GM21423 (cell line): ENCODE measurements at regions not wholly inside any gene's neighbourhood (a gene's known extent, or its start where the extent isn't known, plus 50 kb on each side); places are given as distances from the start of the nearest gene placed in this dataset.
"Not testable (repeated sequence)": the region's sequence is repeated elsewhere in the genome, so short reads cannot be mapped to it uniquely, and the experiment has no call there.

ENCODE experiments used
- ATAC-seq: cut with Tn5 transposase; IDR thresholded peaks from one replicate; pipeline ENCODE4 v1.9.1; 2021; ENCODE audit warnings: mild to moderate bottlenecking, moderate library complexity; ENCODE audit not compliant: unreplicated experiment

- no peak for ATAC-seq
Observed at GRCh38 chrX:129086802-129087201, 436.5 kb downstream of the SMARCA1 start.

GRCh38 chrX:129084291-129084690, 439.0 kb downstream of the SMARCA1 start:
- not testable (repeated sequence) for ATAC-seq

- ATAC-seq, result no peak
Observed at GRCh38 chrX:129077424-129078170, 445.7 kb downstream of the SMARCA1 start.

GRCh38 chrX:129071390-129071789, 451.9 kb downstream of the SMARCA1 start:
- ATAC-seq, result no peak

DNA sequence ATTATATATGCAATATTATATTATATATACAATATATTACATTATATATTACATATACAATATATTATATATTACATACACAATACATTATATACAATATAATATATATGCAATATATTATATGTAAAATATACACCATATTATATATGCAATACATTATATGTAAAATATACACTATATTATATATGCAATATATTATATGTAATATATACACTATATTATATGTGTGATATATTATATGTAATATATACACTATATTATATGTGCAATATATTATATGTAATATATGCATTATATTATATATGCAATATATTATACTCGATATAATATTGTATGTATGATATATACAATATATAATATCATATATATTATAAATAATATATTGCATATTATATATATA, 457.4 kb downstream of the SMARCA1 start:
- ATAC-seq, result no peak

DNA sequence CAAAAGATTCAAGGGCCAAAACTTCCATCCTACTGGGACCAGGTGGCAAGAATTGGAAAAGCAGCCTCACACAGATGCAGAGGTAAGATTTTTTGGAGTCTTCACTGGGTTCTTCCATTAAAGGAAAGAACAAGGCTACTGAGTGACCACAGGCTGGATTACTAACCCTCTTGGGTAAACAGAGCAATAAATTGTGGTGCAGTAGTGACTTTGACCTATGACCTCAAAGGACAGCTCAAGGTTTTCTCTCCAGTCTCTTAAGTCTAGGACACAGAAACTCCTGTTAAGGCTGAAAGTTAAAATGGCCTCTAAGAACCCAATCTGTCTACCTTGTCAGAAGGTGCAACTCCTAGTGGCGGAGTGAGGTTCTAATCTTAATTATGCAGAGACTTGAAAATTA, 464.9 kb downstream of the SMARCA1 start:
- ATAC-seq, result no peak

- no peak for ATAC-seq
Observed at GRCh38 chrX:129043138-129043537, 480.2 kb downstream of the SMARCA1 start.

DNA sequence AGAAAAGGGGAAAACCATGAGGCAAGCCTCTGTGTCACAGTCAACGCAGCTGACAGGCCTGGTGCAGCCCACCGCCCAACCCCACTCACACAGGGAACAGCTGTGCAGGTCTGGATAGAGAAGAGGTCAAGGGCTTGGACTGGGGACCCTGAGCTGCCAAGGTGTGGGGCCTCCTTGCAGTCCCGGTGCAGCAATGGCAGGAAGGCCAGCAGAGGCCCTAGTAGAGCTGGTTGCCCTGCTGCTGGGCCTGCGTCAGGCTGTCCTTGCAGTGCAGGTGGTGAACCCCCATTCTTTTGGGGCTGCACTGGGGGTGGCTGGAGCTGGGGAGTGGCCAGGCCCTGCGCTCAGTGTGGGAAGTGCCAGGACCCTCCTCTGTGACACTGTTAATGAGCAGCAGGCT, 482.0 kb downstream of the SMARCA1 start:
- no peak for ATAC-seq

- no peak for ATAC-seq
Observed at GRCh38 chrX:129040124-129040523, 483.2 kb downstream of the SMARCA1 start.

- ATAC-seq, result no peak
Observed at GRCh38 chrX:129039176-129039575, 484.1 kb downstream of the SMARCA1 start.

DNA sequence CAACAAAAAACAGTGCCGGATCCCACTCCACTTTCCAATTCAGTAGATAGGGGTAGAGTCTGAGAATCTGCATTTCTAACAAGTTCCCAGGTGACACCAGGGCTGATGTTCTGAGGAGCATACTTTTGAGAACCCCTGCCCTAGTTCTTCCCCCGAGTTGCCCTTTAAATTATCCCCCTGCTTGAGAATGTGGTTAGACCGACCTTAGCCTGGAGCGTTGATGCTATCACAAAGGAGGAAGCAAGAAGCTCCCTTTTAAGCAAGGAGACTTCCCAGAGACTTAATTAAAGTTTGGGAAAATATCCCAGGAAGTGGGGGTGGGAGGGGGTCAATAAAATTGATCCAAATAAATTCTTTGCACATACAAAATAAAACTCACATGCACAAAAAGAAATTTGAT, 485.9 kb downstream of the SMARCA1 start:
- no peak for ATAC-seq

GRCh38 chrX:129035180-129035579, 488.1 kb downstream of the SMARCA1 start:
- no peak for ATAC-seq

- ATAC-seq, result no peak
Observed at GRCh38 chrX:129034196-129034595, 489.1 kb downstream of the SMARCA1 start.

GRCh38 chrX:129026202-129026601, 497.1 kb downstream of the SMARCA1 start:
- ATAC-seq, result no peak

- ATAC-seq, result no peak
Observed at GRCh38 chrX:129025376-129025775, 497.9 kb downstream of the SMARCA1 start.

DNA sequence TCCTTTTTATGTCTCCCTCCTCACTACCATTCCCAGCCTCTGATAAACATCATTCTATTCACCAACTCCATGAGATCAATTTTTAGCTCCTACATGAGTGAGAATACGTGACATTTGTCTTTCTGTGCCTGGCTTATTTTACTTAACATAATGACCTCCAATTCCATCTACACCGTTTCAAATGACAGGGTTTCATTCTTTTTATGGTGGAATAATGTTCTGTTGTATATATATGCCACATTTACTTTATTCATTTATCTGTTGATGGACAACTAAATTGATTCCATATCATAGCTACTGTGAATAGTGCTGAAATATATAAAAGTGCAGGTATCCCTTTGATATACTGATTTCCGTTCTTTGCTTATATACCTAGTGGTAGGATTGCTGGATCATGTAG, 503.9 kb downstream of the SMARCA1 start:
- no peak for ATAC-seq

DNA sequence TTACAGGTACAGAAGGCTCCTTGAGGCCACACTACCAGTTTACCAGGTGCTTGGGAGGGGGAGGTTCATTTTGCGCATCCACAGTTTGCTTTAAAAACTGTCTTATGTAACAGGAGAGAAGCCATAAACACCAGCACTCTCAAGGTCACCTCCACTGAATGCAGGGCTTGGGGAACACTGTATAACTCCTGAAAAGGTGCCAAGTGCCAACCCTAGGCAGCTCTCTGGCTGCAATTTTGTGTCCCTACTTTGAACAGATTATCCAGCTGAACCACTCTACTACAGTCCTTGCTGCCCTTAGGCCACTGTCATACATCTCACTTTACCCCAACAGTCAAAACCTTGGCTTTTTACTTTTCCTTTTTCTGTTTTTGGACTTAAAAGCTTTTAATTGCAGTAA, 507.9 kb downstream of the SMARCA1 start:
- ATAC-seq, result no peak

GRCh38 chrX:129013574-129013973, 509.7 kb downstream of the SMARCA1 start:
- ATAC-seq, result no peak

DNA sequence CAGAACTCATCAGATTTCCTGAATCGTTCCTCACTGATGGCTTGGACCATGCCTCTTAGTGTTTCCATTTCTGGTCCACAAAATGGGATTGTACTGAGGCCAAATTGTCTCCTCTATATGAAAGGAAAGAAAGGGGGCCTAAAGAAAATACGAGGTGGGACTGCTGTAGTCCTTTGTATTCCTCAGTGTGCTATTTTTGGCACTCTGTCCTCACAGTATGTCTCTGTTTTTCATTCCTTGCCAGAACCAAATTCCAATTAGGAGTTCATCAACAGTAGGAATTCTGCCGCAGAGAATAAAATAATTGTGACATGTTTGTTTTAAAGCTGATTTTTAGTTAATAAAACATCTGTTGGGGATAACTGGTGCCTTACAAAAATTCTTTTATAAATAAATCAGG, 515.7 kb downstream of the SMARCA1 start:
- no peak for ATAC-seq

GRCh38 chrX:129006491-129006890, 516.8 kb downstream of the SMARCA1 start:
- ATAC-seq, result no peak

DNA sequence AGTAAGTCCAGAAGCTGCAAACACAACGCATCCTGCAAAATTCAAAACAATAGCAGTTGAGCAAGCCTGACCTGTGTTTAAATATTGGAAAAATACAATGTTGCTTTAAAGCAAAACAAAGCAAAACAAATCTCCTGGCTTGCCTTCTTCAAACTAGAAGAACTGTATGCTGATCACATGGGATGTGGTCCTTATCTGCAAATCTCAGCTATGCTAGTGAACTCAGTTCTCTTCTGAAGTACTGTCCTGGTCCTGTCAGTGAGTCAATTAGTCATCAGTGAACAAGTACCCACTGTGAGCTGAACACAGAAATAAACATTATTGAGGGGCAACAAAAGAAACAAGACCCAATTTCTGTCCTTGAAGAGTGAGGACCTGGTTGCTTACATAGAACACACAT, 522.5 kb downstream of the SMARCA1 start:
- no peak for ATAC-seq

DNA sequence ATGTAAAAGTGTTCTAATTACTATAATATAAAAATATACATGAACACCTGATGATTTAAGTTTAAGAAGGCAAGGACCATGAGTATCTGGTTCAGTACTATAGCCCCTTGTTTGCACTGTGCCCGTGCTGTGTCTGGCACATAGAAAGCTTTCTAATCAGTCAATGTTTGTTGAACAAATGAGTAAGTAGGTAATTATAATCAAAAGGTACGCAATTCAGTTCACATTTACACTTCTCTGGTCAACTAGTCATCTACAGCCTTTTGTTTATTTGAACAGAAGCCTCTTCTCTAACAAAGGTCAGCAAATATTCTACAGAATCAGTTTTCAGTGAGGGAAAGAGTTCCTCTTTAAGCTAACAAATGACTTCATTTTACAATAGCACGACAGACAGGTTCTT, 523.3 kb downstream of the SMARCA1 start:
- ATAC-seq, result no peak
